ENCODE measurements at regions not wholly inside any gene's neighbourhood (a gene's known extent, or its start where the extent isn't known, plus 50 kb on each side); places are given as distances from the start of the nearest gene placed in this dataset.

- H2BK15ac ChIP-seq (ENCODE audit: low read depth, low read length) = no peak overlapping the region
- H3T11ph ChIP-seq (ENCODE audit: low read length) = no peak overlapping the region
- no peak overlapping the region for H4K91ac ChIP-seq (ENCODE audit: insufficient read length, low read depth, low read length)
- no peaks in the 10 kb centered on the region for H3K27me3 ChIP-seq (ENCODE audit: insufficient read depth, low read length)
- no peak for DNase-seq
- no peak overlapping the region for H3K27ac ChIP-seq (ENCODE audit: insufficient read length, low read depth, low read length)
- no CpG with 5 or more reads among the region's 7 CpGs for WGBS (ENCODE audit: extremely low coverage, insufficient read length, low lambda C conversion rate)
- no peak overlapping the region for H2BK5ac ChIP-seq (ENCODE audit: insufficient read length, low read length)
- H2AFZ ChIP-seq (ENCODE audit: low read length) = no peak overlapping the region
- H2AK5ac ChIP-seq (ENCODE audit: insufficient read length, low read length) = no peak overlapping the region
- no peak overlapping the region for H3K18ac ChIP-seq (ENCODE audit: insufficient read length, low read depth, low read length)
- Mint-ChIP-seq H3K27ac (no peak overlapping the region), H3K4me1 (peaks cover 22 to 35% of the 10 kb centered on the region in 2 experiments), H3K27me3 (ENCODE audit: low read depth) (peaks cover 76% of the 10 kb centered on the region), H3K9me3 (no peaks in the 10 kb centered on the region), H3K36me3 (ENCODE audit: insufficient read depth in 1 of 3, low read depth in 3 of 3) (no peaks in the 10 kb centered on the region), H3K4me3 (no peak overlapping the region)
- TF ChIP-seq CTCF (conservative IDR thresholded peaks at IDR 0.05) = no peak
- no peak overlapping the region for H3K9ac ChIP-seq (ENCODE audit: extremely low read depth, insufficient read length, low read length)
- no peaks in the 10 kb centered on the region for H4K20me1 ChIP-seq (ENCODE audit: control insufficient read depth, insufficient read depth, insufficient read length)
- no peak overlapping the region for H3K56ac ChIP-seq (ENCODE audit: insufficient read length, low read depth, low read length)
- H4K5ac ChIP-seq (ENCODE audit: insufficient read length, low read depth, low read length) = no peak overlapping the region
- no peak overlapping the region for H3K4me2 ChIP-seq (ENCODE audit: insufficient read depth, insufficient read length, low read length)
- peaks cover 2% of the 10 kb centered on the region; the same call in 1 of the 2 replicates for H3K4me1 ChIP-seq (ENCODE audit: insufficient read depth, low read length)
- H3K79me1 ChIP-seq (ENCODE audit: insufficient read depth, low read depth, low read length, poor library complexity, severe bottlenecking) = no peaks in the 10 kb centered on the region
- H3K23ac ChIP-seq (ENCODE audit: insufficient read length, low read depth, low read length) = no peak overlapping the region
- H2BK20ac ChIP-seq (ENCODE audit: low read depth, low read length, poor library complexity, severe bottlenecking) = no peak overlapping the region
- no peaks in the 10 kb centered on the region for H3K23me2 ChIP-seq (ENCODE audit: insufficient read length, low read depth, low read length, poor library complexity, severe bottlenecking)
- H3K4ac ChIP-seq (ENCODE audit: low read depth, low read length) = no peak overlapping the region
- H3K14ac ChIP-seq (ENCODE audit: insufficient read depth, low read length) = no peak overlapping the region
- no peak overlapping the region for H2BK120ac ChIP-seq (ENCODE audit: low read depth, low read length, poor library complexity, severe bottlenecking)
- no peak overlapping the region for H2BK12ac ChIP-seq (ENCODE audit: insufficient read length, low read depth, low read length)
- H4K8ac ChIP-seq (replicated peaks; ENCODE audit: insufficient read length, low read depth, low read length) = no peak overlapping the region
- H3K9me3 ChIP-seq (ENCODE audit: control insufficient read depth, low read depth, low read length) = no peaks in the 10 kb centered on the region
- no peaks in the 10 kb centered on the region for H3K79me2 ChIP-seq (ENCODE audit: insufficient read depth, low read length)
Observed at GRCh38 chr20:22402550-22402949, 181.8 kb downstream of the FOXA2 start.

Data from H9 (cell line).